ENCODE measurements at regions not wholly inside any gene's neighbourhood (a gene's known extent, or its start where the extent isn't known, plus 50 kb on each side); places are given as distances from the start of the nearest gene placed in this dataset.

GRCh38 chr14:38761033-38761432 lies 342.0 kb downstream of the SEC23A start:
- TF ChIP-seq CTCF (conservative IDR thresholded peaks at IDR 0.05 in 1 of 2, IDR thresholded peaks at IDR 0.05 in 1 of 2; ENCODE audit: low read depth in 1 of 2, low read length in 2 of 2), result no peak
- no peak for TF ChIP-seq EZH2 (IDR thresholded peaks at IDR 0.05; ENCODE audit: low read length, missing control alignments)

Measured in fibroblast of lung (primary cell).